SW 1271 (cell line): ENCODE measurements at regions not wholly inside any gene's neighbourhood (a gene's known extent, or its start where the extent isn't known, plus 50 kb on each side); places are given as distances from the start of the nearest gene placed in this dataset.
A peak's percentile ranks its signal among the peaks of the same experiment; 100 is the strongest.
"Not testable (repeated sequence)": the region's sequence is repeated elsewhere in the genome, so short reads cannot be mapped to it uniquely, and the experiment has no call there.

ENCODE experiments used
- DNase-seq, 2 experiments: peaks; one replicate each; lab custom pipeline; 2025; lab: John Stamatoyannopoulos, UW

GRCh38 chr5:97488126-97488668 lies 305.1 kb upstream of the RIOK2 start:
- no peak for DNase-seq

GRCh38 chr5:97489010-97489840 lies 306.2 kb upstream of the RIOK2 start:
- DNase-seq = no peak

GRCh38 chr5:97494465-97494864 lies 311.4 kb upstream of the RIOK2 start:
- DNase-seq = no peak

- DNase-seq = no peak
These were observed 312.3 kb upstream of the RIOK2 start for GRCh38 chr5:97495301-97495700.

- no peak for DNase-seq
These were observed 313.0 kb upstream of the RIOK2 start for GRCh38 chr5:97496037-97496436.

- no peak for DNase-seq
These were observed 315.6 kb upstream of the RIOK2 start for GRCh38 chr5:97498657-97499056.

GRCh38 chr5:97499605-97500004 lies 316.6 kb upstream of the RIOK2 start:
- DNase-seq = no peak

- no peak for DNase-seq
These were observed 318.4 kb upstream of the RIOK2 start for GRCh38 chr5:97501286-97501964.

- no peak for DNase-seq
These were observed 318.9 kb upstream of the RIOK2 start for GRCh38 chr5:97501965-97502305.

- no peak for DNase-seq
These were observed 325.8 kb upstream of the RIOK2 start for GRCh38 chr5:97508864-97509263.

GRCh38 chr5:97519565-97519964 lies 336.5 kb upstream of the RIOK2 start:
- DNase-seq = not testable (repeated sequence)

GRCh38 chr5:97523336-97523735 lies 340.3 kb upstream of the RIOK2 start:
- DNase-seq = not testable (repeated sequence)

GRCh38 chr5:97525780-97526179 lies 342.7 kb upstream of the RIOK2 start:
- no peak for DNase-seq

GRCh38 chr5:97528941-97529340 lies 345.9 kb upstream of the RIOK2 start:
- DNase-seq = no peak

GRCh38 chr5:97529354-97529985 lies 346.4 kb upstream of the RIOK2 start:
- no peak for DNase-seq

- DNase-seq = no peak
These were observed 348.5 kb upstream of the RIOK2 start for GRCh38 chr5:97531549-97531948.

- peak; percentile 50 to 80 for DNase-seq
These were observed 351.1 kb upstream of the RIOK2 start for GRCh38 chr5:97534166-97534565.

GRCh38 chr5:97536683-97537082 lies 353.6 kb upstream of the RIOK2 start:
- DNase-seq = no peak

GRCh38 chr5:97538912-97539311 lies 355.9 kb upstream of the RIOK2 start:
- DNase-seq = no peak

- no peak for DNase-seq
These were observed 358.8 kb upstream of the RIOK2 start for GRCh38 chr5:97541864-97542263.

GRCh38 chr5:97542469-97542868 lies 359.4 kb upstream of the RIOK2 start:
- no peak for DNase-seq

- no peak for DNase-seq
These were observed 360.1 kb upstream of the RIOK2 start for GRCh38 chr5:97543166-97543565.

- DNase-seq = no peak
These were observed 361.2 kb upstream of the RIOK2 start for GRCh38 chr5:97544240-97544639.
